K562 (cell line): ENCODE measurements at regions not wholly inside any gene's neighbourhood (a gene's known extent, or its start where the extent isn't known, plus 50 kb on each side); places are given as distances from the start of the nearest gene placed in this dataset.

ENCODE experiments used
- ATAC-seq: fragments of 200-7000 bp; cut with Tn5 transposase; 3 replicates; pipeline ENCODE4 v1.9.1; 2020; ENCODE audit warnings: moderate library complexity
- BruUV-seq: library from RNA; stranded (reverse); fragments of 400-500 nt; replicated peaks from 2 replicates; lab custom pipeline; 2021; lab: Mats Ljungman, UMichigan
- CTCF ChIA-PET: fragments of 300-600 bp; formaldehyde crosslinking; extraction: SDS; loops from one replicate; lab custom pipeline; 2021; ENCODE audit warnings: low intra/inter-chr PET ratio; lab: Yijun Ruan, JAX
- POLR2A ChIA-PET: fragments of 300-600, 350-650 bp; sonication (Branson Sonifier 250); formaldehyde crosslinking; extraction: SDS; loops from one replicate; lab custom pipeline; 2021; ENCODE audit warnings: antibody characterized with exemption, inconsistent platforms; lab: Yijun Ruan, JAX
- DNase-seq, 4 experiments: peaks; one replicate each; pipeline versions ENCODE4 v3.0.0 to v3.0.0-alpha.2; 2011 to 2018; ENCODE audit warnings: low spot score in 3 of 4, mixed read lengths in 3 of 4; ENCODE audit errors: extremely low read depth in 1 of 4
- FAIRE-seq: peaks from 2 replicates; lab custom pipeline; 2011; peaks lifted over from hg19 to GRCh38; lab: Jason Lieb, UNC
- H2AFZ ChIP-seq: 2 replicates; pipeline ENCODE4 v1.6.0; 2011; ENCODE audit warnings: low read depth, low read length, control low read depth, inconsistent platforms
- H3K27ac ChIP-seq: fragments of 200-600 bp; 3 replicates; pipeline ENCODE4 v1.8.0; 2011; ENCODE audit warnings: low read depth, mild to moderate bottlenecking, control low read depth, inconsistent platforms, low read length, moderate library complexity, mixed read lengths; ENCODE audit errors: extremely low read depth
- H3K27me3 ChIP-seq, 2 experiments: fragments of 300-600 bp in 1 of 2; 2 replicates in 1 of 2; 3 replicates in 1 of 2; pipeline versions ENCODE4 v1.6.0 to v1.8.0; 2011; ENCODE audit warnings: inconsistent platforms in 2 of 2, low read length in 2 of 2, mild to moderate bottlenecking in 1 of 2, mixed read lengths in 1 of 2, moderate library complexity in 1 of 2; ENCODE audit not compliant: control insufficient read depth in 2 of 2, insufficient read depth in 2 of 2
- H3K36me3 ChIP-seq: fragments of 300-600 bp; 3 replicates; pipeline ENCODE4 v1.8.0; 2011; ENCODE audit warnings: mild to moderate bottlenecking, low read length, inconsistent platforms; ENCODE audit not compliant: control insufficient read depth, insufficient read depth
- H3K4me1 ChIP-seq, 2 experiments: fragments of 200-600 bp in 1 of 2; replicated peaks in 1 of 2; 2 replicates in 1 of 2; 3 replicates in 1 of 2; pipeline versions ENCODE4 v1.5.1 to v1.8.0; 2011; ENCODE audit warnings: inconsistent platforms in 2 of 2, low read length in 2 of 2, mild to moderate bottlenecking in 1 of 2, mixed read lengths in 1 of 2, moderate library complexity in 1 of 2; ENCODE audit not compliant: control insufficient read depth in 2 of 2, insufficient read depth in 2 of 2
- H3K4me2 ChIP-seq: 2 replicates; pipeline ENCODE4 v1.6.1; 2011; ENCODE audit warnings: low read length, control low read depth, inconsistent platforms, mixed read lengths; ENCODE audit not compliant: insufficient read depth
- H3K4me3 ChIP-seq: fragments of 200-600 bp; sonication (generic), shearing (Covaris generic); 2 replicates; pipeline ENCODE4 v1.5.1; 2016; ENCODE audit warnings: control low read depth, inconsistent platforms
- H3K79me2 ChIP-seq: fragments of 200-600 bp; 3 replicates; pipeline ENCODE4 v1.8.0; 2011; ENCODE audit warnings: low read length, inconsistent platforms; ENCODE audit not compliant: control insufficient read depth, insufficient read depth
- H3K9ac ChIP-seq, 2 experiments: 2 replicates each; pipeline versions ENCODE4 v1.6.0 to v1.6.1; 2011; ENCODE audit warnings: low read depth in 2 of 2, low read length in 2 of 2, control low read depth in 1 of 2, inconsistent platforms in 1 of 2, mild to moderate bottlenecking in 1 of 2, mixed read lengths in 1 of 2; ENCODE audit not compliant: insufficient read depth in 1 of 2
- H3K9me1 ChIP-seq: one replicate; pipeline ENCODE4 v1.6.0; 2011; ENCODE audit warnings: inconsistent platforms, mild to moderate bottlenecking, low read length, moderate library complexity; ENCODE audit not compliant: control insufficient read depth, insufficient read depth
- H3K9me3 ChIP-seq: replicated peaks from 2 replicates; pipeline ENCODE4 v1.5.1; 2011; ENCODE audit warnings: low read depth, low read length, inconsistent platforms; ENCODE audit not compliant: control insufficient read depth, insufficient read depth
- H4K20me1 ChIP-seq: replicated peaks from 2 replicates; pipeline ENCODE4 v1.6.1; 2011; ENCODE audit warnings: low read length, inconsistent platforms, mixed read lengths; ENCODE audit not compliant: control insufficient read depth, insufficient read depth
- CTCF ChIP-seq, 3 experiments: IDR thresholded peaks in 2 of 3; conservative IDR thresholded peaks in 1 of 3; 2 replicates each; pipeline ENCODE4 v1.5.1; 2011 to 2012; ENCODE audit warnings: low read length in 3 of 3, mild to moderate bottlenecking in 3 of 3, control low read depth in 2 of 3, improper control_type of control experiment in 1 of 3, inconsistent platforms in 1 of 3, low read depth in 1 of 3, mixed read lengths in 1 of 3, moderate library complexity in 1 of 3; ENCODE audit not compliant: insufficient read depth in 2 of 3
- HMGN3 ChIP-seq: IDR thresholded peaks from 2 replicates; pipeline ENCODE4 v1.6.1; 2011; ENCODE audit warnings: borderline replicate concordance, low read depth, mild to moderate bottlenecking, mixed read lengths, low read length; ENCODE audit not compliant: insufficient read length; ENCODE audit errors: extremely low read depth
- KLF16 ChIP-seq: IDR thresholded peaks from 2 replicates; pipeline ENCODE4 v1.6.1; 2016; ENCODE audit warnings: antibody characterized with exemption
- MCM2 ChIP-seq: fragments of 450-650 bp; IDR thresholded peaks from 2 replicates; pipeline ENCODE4 v1.6.1; 2017; ENCODE audit warnings: low read depth, mild to moderate bottlenecking
- MTF1 ChIP-seq: fragments of 250-450 bp; sonication (Bioruptor Pico); IDR thresholded peaks from 2 replicates; pipeline ENCODE4 v1.9.0; 2021; ENCODE audit warnings: moderate library complexity, mild to moderate bottlenecking, inconsistent platforms, borderline replicate concordance
- RAD21 ChIP-seq, 2 experiments: fragments of 250-450 bp in 1 of 2; fragments of 450-650 bp in 1 of 2; sonication (Bioruptor Pico) in 1 of 2; formaldehyde crosslinking in 1 of 2; IDR thresholded peaks in 1 of 2; conservative IDR thresholded peaks in 1 of 2; 2 replicates each; pipeline versions ENCODE4 v1.4.0 to v1.8.0; 2020 to 2022; ENCODE audit warnings: mild to moderate bottlenecking in 2 of 2, moderate library complexity in 1 of 2
- USF1 ChIP-seq: sonication (generic); formaldehyde crosslinking; IDR thresholded peaks from 2 replicates; pipeline ENCODE4 v1.9.0; 2022; ENCODE audit warnings: mild to moderate bottlenecking, missing genetic modification reagents
- ZC3H8 ChIP-seq: fragments of 450-650 bp; IDR thresholded peaks from 2 replicates; pipeline ENCODE4 v1.6.1; 2017
- WGBS: fragments of 100-300 bp; shearing (Covaris generic); methylation state at CpG from one replicate; pipeline ENCODE4 v1.1.6; 2016; ENCODE audit warnings: low coverage, mixed read lengths; ENCODE audit not compliant: insufficient coverage; ENCODE audit errors: missing lambda C conversion rate; 5-methylcytosine and 5-hydroxymethylcytosine counted together
- in situ Hi-C: fragments of 300-500 bp; cut with MboI; formaldehyde crosslinking; loops from 4 replicates; pipeline ENCODE4 v1.15.0; 2018; ENCODE audit warnings: inconsistent platforms, mixed read lengths
- intact Hi-C: fragments of 100-400 bp; cut with micrococcal nuclease; formaldehyde crosslinking; loops from 2 replicates; pipeline ENCODE4 v1.14.2; 2022
- TF ChIP-seq, protein P1 (sequence below): fragments of 250-450 bp; sonication (Bioruptor Pico); IDR thresholded peaks from 2 replicates; pipeline ENCODE4 v1.5.0; 2021; ENCODE audit warnings: mild to moderate bottlenecking, moderate library complexity

DNA sequence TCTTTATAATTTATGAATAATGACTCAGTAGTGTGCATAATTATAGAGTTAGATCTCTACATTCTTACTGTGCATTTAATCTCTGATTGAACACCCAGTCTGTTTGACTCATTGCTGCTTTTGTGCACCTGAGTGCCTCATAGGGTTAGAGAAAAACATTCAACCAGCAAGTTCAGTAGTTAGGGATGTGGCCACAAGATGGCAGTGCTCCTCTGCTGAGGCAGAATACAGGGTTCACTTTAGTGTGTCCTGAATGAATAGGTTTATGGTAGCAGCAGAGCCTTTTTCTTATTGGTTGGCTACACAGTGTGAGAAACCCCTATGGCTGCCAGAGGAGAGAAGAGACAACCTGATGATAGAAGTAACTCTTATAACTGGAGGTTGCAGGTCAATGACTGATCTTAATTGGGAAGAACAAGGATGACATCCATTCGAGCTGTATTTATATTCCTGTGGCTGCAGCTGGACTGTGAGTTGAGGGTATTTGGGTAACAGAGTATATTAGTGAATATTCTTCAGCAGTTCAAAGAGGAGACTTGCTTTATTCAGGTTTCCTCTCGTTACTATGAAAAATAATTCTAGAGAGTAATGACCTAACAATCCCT lies 194.9 kb upstream of the OR4E1 start:
- no peak overlapping the region for H3K9ac ChIP-seq
- POLR2A ChIA-PET: no interaction called here

More for the DNA sequence above, 194.9 kb upstream of the OR4E1 start:
- H3K9me1 ChIP-seq: no peaks in the 10 kb centered on the region
- no peak overlapping the region for H3K4me3 ChIP-seq
- H4K20me1 ChIP-seq: no peaks in the 10 kb centered on the region; the same call in 1 of the 2 replicates
- intact Hi-C loops (no loop called here), in situ Hi-C loops (no loop called here)
- CTCF ChIA-PET: no interaction called here
- no peaks in the 10 kb centered on the region for H3K36me3 ChIP-seq
- H3K4me1 ChIP-seq: no peaks in the 10 kb centered on the region
- H3K79me2 ChIP-seq: no peaks in the 10 kb centered on the region
- no peak overlapping the region for H3K4me2 ChIP-seq
- H3K27me3 ChIP-seq: no peaks in the 10 kb centered on the region
- peak; percentile 92 for ATAC-seq
- WGBS: 5% methylated on average over 2 of the region's 2 CpGs
- no peak overlapping the region for H3K27ac ChIP-seq
- H3K9me3 ChIP-seq: no peaks in the 10 kb centered on the region
- FAIRE-seq: peak; percentile 89
- TF ChIP-seq USF1 (CRISPR knock-in tag) (no peak), RAD21 (CRISPR knock-in tag; conservative IDR thresholded peaks at IDR 0.05 in 1 of 2, IDR thresholded peaks at IDR 0.05 in 1 of 2) (peak in 1 of 2 experiments; percentile 30; a peak in 1 of 4 replicates), ZC3H8 (no peak), HMGN3 (no peak), MCM2 (no peak), KLF16 (no peak), CTCF (IDR thresholded peaks at IDR 0.05 in 2 of 3, conservative IDR thresholded peaks at IDR 0.05 in 1 of 3; ENCODE audit: insufficient read depth in 2 of 3, low read depth in 1 of 3, low read length in 3 of 3) (peak; percentile 50 to 59 (median 56); a peak in 5 of 6 replicates), MTF1 (CRISPR knock-in tag) (no peak)
- TF ChIP-seq, protein P1, sequence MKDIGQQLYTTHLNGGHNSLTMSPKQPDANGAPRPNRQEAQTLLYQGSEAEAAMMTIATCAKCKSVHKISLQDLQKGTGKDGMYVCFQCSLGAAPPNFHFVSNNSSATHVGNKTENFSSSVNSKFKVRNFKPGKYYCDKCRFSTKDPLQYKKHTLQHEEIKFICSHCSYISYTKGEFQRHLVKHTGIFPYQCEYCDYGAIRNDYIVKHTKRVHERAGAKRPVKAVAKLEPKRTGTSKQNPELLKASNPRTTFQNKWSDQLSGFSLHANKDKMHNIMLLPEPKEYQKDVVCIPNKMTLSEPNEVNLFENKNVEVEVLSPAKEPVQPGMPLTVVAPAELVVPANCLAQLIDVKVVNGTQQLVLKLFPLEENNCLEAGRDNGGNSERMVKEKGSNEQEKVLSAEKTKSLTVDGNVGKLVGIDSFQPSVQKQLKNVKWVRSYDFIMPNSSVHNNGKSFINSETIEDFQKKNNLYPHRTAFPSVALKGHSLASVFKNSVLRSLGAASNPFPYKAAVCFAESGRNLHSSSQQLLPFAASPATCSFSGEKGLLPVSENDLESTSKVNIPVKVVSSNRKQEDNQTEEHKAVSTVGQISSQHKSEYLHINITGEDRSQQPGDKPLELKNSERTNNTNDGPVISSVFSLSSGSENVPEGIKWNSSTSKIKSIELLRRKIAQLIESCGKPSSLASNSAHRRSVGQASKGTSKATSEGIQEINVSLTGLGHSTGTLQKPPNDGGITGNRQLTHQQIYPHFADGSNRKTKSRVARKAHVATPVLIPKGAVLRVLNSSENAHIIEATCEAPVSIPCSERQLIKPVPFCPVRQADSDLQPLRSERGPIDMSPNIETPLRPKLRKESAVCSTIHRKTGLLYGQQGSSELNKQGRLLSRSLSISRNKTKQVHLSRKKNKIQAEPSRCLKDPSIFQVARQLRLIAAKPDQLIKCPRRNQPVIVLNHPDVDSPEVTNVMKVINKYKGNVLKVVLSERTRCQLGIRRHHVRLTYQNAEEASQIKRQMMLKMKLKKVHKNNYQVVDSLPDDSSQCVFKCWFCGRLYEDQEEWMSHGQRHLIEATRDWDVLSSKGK (CRISPR knock-in tag): no peak
- H2AFZ ChIP-seq: no peak overlapping the region
- DNase-seq: peak; percentile 11 to 41 (median 18)
- BruUV-seq: no TSS peak
